Panc1 (cell line): ENCODE measurements at regions not wholly inside any gene's neighbourhood (a gene's known extent, or its start where the extent isn't known, plus 50 kb on each side); places are given as distances from the start of the nearest gene placed in this dataset.

ENCODE experiments used
- ATAC-seq: fragments of 200-7000 bp; cut with Tn5 transposase; 2 replicates; pipeline ENCODE4 v1.9.1; 2020; ENCODE audit warnings: mild to moderate bottlenecking, moderate library complexity
- BruUV-seq: library from RNA; stranded (reverse); fragments of 400-500 nt; replicated peaks from 2 replicates; lab custom pipeline; 2021; lab: Mats Ljungman, UMichigan
- CTCF ChIA-PET: fragments of 300-600 bp; sonication (Branson Sonifier 250); formaldehyde crosslinking; loops from one replicate; lab custom pipeline; 2022; ENCODE audit warnings: antibody characterized with exemption; lab: Charles Lee
- POLR2A ChIA-PET: fragments of 300-600 bp; sonication (Branson Sonifier 250); formaldehyde crosslinking; loops from one replicate; lab custom pipeline; 2022; ENCODE audit warnings: antibody characterized with exemption; lab: Charles Lee
- DNase-seq: peaks from one replicate; pipeline ENCODE4 v3.0.0-alpha.2; 2010; ENCODE audit warnings: low read depth, low spot score
- H3K27ac ChIP-seq: 2 replicates; pipeline ENCODE4 v1.5.1; 2011; ENCODE audit warnings: mild to moderate bottlenecking, low read length, inconsistent platforms
- H3K27me3 ChIP-seq: fragments of 200-500 bp; sonication (Bioruptor generic); 2 replicates; pipeline ENCODE4 v1.6.0; 2014; ENCODE audit warnings: low read length, inconsistent platforms; ENCODE audit not compliant: control insufficient read depth, insufficient read depth
- H3K36me3 ChIP-seq: fragments of 200-500 bp; sonication (Bioruptor generic); 2 replicates; pipeline ENCODE4 v1.5.1; 2014; ENCODE audit warnings: inconsistent platforms, mild to moderate bottlenecking, low read length, moderate library complexity; ENCODE audit not compliant: control insufficient read depth, insufficient read depth
- H3K4me1 ChIP-seq: 2 replicates; pipeline ENCODE4 v1.5.1; 2011; ENCODE audit warnings: inconsistent platforms, mild to moderate bottlenecking, low read length, moderate library complexity; ENCODE audit not compliant: control insufficient read depth, insufficient read depth
- H3K4me3 ChIP-seq, 2 experiments: 2 replicates each; pipeline ENCODE4 v1.5.1; 2011 to 2012; ENCODE audit warnings: low read depth in 2 of 2, low read length in 2 of 2, mild to moderate bottlenecking in 2 of 2, inconsistent platforms in 1 of 2, moderate library complexity in 1 of 2
- H3K9me3 ChIP-seq: fragments of 200-500 bp; sonication (Bioruptor generic); 2 replicates; pipeline ENCODE4 v1.5.1; 2014; ENCODE audit warnings: low read depth, mild to moderate bottlenecking, inconsistent platforms, low read length, moderate library complexity; ENCODE audit not compliant: control insufficient read depth, insufficient read depth
- POLR2AphosphoS5 ChIP-seq: IDR thresholded peaks from 2 replicates; pipeline ENCODE4 v1.6.1; 2012; ENCODE audit warnings: mild to moderate bottlenecking, low read depth, low read length, moderate library complexity
- REST ChIP-seq, 2 experiments: IDR thresholded peaks; 2 replicates each; pipeline ENCODE4 v1.6.1; 2011 to 2012; ENCODE audit warnings: low read depth in 2 of 2, control low read depth in 1 of 2, low read length in 1 of 2, mild to moderate bottlenecking in 1 of 2, moderate library complexity in 1 of 2; ENCODE audit not compliant: insufficient read depth in 1 of 2
- SIN3A ChIP-seq: IDR thresholded peaks from 2 replicates; pipeline ENCODE4 v1.6.1; 2012; ENCODE audit warnings: low read depth, mild to moderate bottlenecking, low read length, moderate library complexity, borderline replicate concordance; ENCODE audit not compliant: insufficient read depth
- TCF7L2 ChIP-seq: IDR thresholded peaks from 2 replicates; pipeline ENCODE4 v1.6.1; 2011; ENCODE audit warnings: mild to moderate bottlenecking, low read depth, low read length, inconsistent platforms
- in situ Hi-C: cut with HindIII; loops from 2 replicates; pipeline ENCODE4 v1.10.0; 2016; ENCODE audit warnings: low sequenced_read_pairs, low pct_unique_long_range_greater_than_20kb
- intact Hi-C: fragments of 100-400 bp; cut with micrococcal nuclease; formaldehyde crosslinking; loops from one replicate; pipeline ENCODE4 v1.10.0; 2022; ENCODE audit not compliant: unreplicated experiment
- TF ChIP-seq, protein P1 (sequence below): fragments of 450-650 bp; IDR thresholded peaks from 2 replicates; pipeline ENCODE4 v1.5.1; 2017; ENCODE audit warnings: mild to moderate bottlenecking

- in situ Hi-C loops (no loop called here), intact Hi-C loops (no loop called here)
- Histone ChIP-seq H3K27me3 (no peaks in the 10 kb centered on the region), H3K27ac (no peak overlapping the region), H3K4me1 (no peaks in the 10 kb centered on the region), H3K36me3 (no peaks in the 10 kb centered on the region), H3K9me3 (no peaks in the 10 kb centered on the region), H3K4me3 (no peak overlapping the region)
- DNase-seq (no peak), ATAC-seq (no peak)
- ChIA-PET POLR2A (no interaction called here), CTCF (no interaction called here)
- no peak for TF ChIP-seq REST (IDR thresholded peaks at IDR 0.05; ENCODE audit: insufficient read depth in 1 of 2, low read depth in 2 of 2, low read length in 1 of 2)
- TF ChIP-seq, protein P1, sequence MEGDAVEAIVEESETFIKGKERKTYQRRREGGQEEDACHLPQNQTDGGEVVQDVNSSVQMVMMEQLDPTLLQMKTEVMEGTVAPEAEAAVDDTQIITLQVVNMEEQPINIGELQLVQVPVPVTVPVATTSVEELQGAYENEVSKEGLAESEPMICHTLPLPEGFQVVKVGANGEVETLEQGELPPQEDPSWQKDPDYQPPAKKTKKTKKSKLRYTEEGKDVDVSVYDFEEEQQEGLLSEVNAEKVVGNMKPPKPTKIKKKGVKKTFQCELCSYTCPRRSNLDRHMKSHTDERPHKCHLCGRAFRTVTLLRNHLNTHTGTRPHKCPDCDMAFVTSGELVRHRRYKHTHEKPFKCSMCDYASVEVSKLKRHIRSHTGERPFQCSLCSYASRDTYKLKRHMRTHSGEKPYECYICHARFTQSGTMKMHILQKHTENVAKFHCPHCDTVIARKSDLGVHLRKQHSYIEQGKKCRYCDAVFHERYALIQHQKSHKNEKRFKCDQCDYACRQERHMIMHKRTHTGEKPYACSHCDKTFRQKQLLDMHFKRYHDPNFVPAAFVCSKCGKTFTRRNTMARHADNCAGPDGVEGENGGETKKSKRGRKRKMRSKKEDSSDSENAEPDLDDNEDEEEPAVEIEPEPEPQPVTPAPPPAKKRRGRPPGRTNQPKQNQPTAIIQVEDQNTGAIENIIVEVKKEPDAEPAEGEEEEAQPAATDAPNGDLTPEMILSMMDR = no peak
- TF ChIP-seq TCF7L2 = no peak
- TF ChIP-seq POLR2AphosphoS5 = no peak
- TF ChIP-seq SIN3A = no peak
- BruUV-seq = no TSS peak
Measured at GRCh38 chr3:117036259-117036799, 326.8 kb downstream of the TUSC7 start.

- Histone ChIP-seq H3K36me3 (no peaks in the 10 kb centered on the region), H3K27me3 (no peaks in the 10 kb centered on the region), H3K4me1 (no peaks in the 10 kb centered on the region), H3K27ac (no peak overlapping the region), H3K4me3 (no peak overlapping the region), H3K9me3 (no peaks in the 10 kb centered on the region)
- in situ Hi-C loops (no loop called here), intact Hi-C loops (no loop called here)
- ChIA-PET CTCF (no interaction called here), POLR2A (no interaction called here)
- TF ChIP-seq, protein P1 = no peak
- no peak for TF ChIP-seq SIN3A
- TF ChIP-seq REST (IDR thresholded peaks at IDR 0.05; ENCODE audit: insufficient read depth in 1 of 2, low read depth in 2 of 2, low read length in 1 of 2) = no peak
- no peak for TF ChIP-seq TCF7L2
- no peak for TF ChIP-seq POLR2AphosphoS5
- DNase-seq (no peak), ATAC-seq (no peak)
- BruUV-seq = no TSS peak
Measured at GRCh38 chr3:117045143-117045542, 335.6 kb downstream of the TUSC7 start.
